ENCODE measurements at regions not wholly inside any gene's neighbourhood (a gene's known extent, or its start where the extent isn't known, plus 50 kb on each side); places are given as distances from the start of the nearest gene placed in this dataset.

DNA sequence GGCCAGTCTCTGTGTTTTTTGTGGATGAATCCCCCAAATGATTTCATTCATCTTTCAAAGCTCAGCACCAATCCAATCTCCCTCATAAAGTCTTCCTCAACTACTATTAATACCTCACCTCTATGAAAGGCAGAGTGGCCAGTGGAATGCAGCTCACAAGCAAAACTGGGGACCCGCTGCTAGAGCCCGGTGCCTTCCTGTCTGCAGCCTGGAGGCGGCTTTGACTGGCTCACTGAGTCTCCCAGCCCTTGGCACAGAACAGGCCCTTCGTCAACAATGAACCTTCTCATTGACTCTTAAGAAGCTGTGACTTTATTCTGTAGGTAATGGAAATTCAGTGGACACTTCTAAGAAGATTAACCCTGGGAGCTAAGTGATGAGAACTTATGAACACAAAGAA is 86.8 kb upstream of the RAB4A start:
- TF ChIP-seq CTCF (IDR thresholded peaks at IDR 0.05) = no peak
- no peak for TF ChIP-seq EP300 (IDR thresholded peaks at IDR 0.05)
- TF ChIP-seq POLR2A (IDR thresholded peaks at IDR 0.05) = no peak
- TF ChIP-seq POLR2AphosphoS5 (IDR thresholded peaks at IDR 0.05) = no peak
